Prostate gland (tissue), 2 donors: ENCODE measurements at regions not wholly inside any gene's neighbourhood (a gene's known extent, or its start where the extent isn't known, plus 50 kb on each side); places are given as distances from the start of the nearest gene placed in this dataset.

Experiments
- DNase-seq: peaks from one replicate; pipeline ENCODE4 v3.0.0-alpha.2; 2019; ENCODE audit warnings: low spot score
- H3K27ac ChIP-seq, 2 donors: fragments of 200-600 bp; sonication (generic); 2 replicates each; pipeline ENCODE4 v1.5.1; 2017 to 2019
- H3K27me3 ChIP-seq: fragments of 200-600 bp; sonication (generic); replicated peaks from 2 replicates; pipeline ENCODE4 v1.5.1; 2019; ENCODE audit not compliant: insufficient read depth
- H3K36me3 ChIP-seq, 2 donors: fragments of 200-600 bp; sonication (generic); 1 replicate in 1 of 2; 2 replicates in 1 of 2; pipeline versions ENCODE4 v1.5.1 to v1.8.1; 2017 to 2019
- H3K4me1 ChIP-seq: fragments of 200-600 bp; sonication (generic); replicated peaks from 2 replicates; pipeline ENCODE4 v1.5.1; 2019
- H3K4me3 ChIP-seq, 2 donors: fragments of 200-600 bp; sonication (generic); 2 replicates each; pipeline ENCODE4 v1.5.1; 2017 to 2019
- H3K9me3 ChIP-seq: fragments of 200-600 bp; sonication (generic); 2 replicates; pipeline ENCODE4 v1.5.1; 2017
- POLR2A ChIP-seq: fragments of 450-650 bp; IDR thresholded peaks from one replicate; pipeline ENCODE4 v1.6.1; 2016; ENCODE audit warnings: antibody characterized with exemption, mild to moderate bottlenecking
- POLR2AphosphoS5 ChIP-seq: sonication (generic); formaldehyde crosslinking; IDR thresholded peaks from one replicate; pipeline ENCODE4 v1.6.1; 2017; ENCODE audit warnings: antibody characterized with exemption
- WGBS: methylation state at CpG from one replicate; pipeline ENCODE4 v1.1.5; 2018; 5-methylcytosine and 5-hydroxymethylcytosine counted together
- intact Hi-C: fragments of 100-400 bp; cut with DNase I; formaldehyde crosslinking; loops from one replicate; pipeline ENCODE4 v1.14.2; 2022
- TF ChIP-seq, protein P1 (sequence below), 4 experiments: fragments of 200-600 bp in 2 of 4; fragments of 450-650 bp in 2 of 4; sonication (generic) in 2 of 4; IDR thresholded peaks; 1 replicate in 3 of 4; 2 replicates in 1 of 4; pipeline ENCODE4 v1.5.1; 2016 to 2019; ENCODE audit warnings: antibody characterized with exemption in 4 of 4, mild to moderate bottlenecking in 2 of 4, moderate library complexity in 2 of 4

GRCh38 chr13:85412448-85412847 is 386.8 kb downstream of the SLITRK6 start:
- Histone ChIP-seq H3K27me3 (no peaks in the 10 kb centered on the region), H3K9me3 (no peaks in the 10 kb centered on the region), H3K27ac (no peak overlapping the region), H3K4me3 (no peak overlapping the region), H3K4me1 (no peaks in the 10 kb centered on the region), H3K36me3 (no peaks in the 10 kb centered on the region)
- 100% methylated on average over 1 of the region's 1 CpG for WGBS
- DNase-seq: no peak
- intact Hi-C loops: no loop called here
- TF ChIP-seq POLR2AphosphoS5 (no peak), POLR2A (no peak)
- TF ChIP-seq, protein P1, sequence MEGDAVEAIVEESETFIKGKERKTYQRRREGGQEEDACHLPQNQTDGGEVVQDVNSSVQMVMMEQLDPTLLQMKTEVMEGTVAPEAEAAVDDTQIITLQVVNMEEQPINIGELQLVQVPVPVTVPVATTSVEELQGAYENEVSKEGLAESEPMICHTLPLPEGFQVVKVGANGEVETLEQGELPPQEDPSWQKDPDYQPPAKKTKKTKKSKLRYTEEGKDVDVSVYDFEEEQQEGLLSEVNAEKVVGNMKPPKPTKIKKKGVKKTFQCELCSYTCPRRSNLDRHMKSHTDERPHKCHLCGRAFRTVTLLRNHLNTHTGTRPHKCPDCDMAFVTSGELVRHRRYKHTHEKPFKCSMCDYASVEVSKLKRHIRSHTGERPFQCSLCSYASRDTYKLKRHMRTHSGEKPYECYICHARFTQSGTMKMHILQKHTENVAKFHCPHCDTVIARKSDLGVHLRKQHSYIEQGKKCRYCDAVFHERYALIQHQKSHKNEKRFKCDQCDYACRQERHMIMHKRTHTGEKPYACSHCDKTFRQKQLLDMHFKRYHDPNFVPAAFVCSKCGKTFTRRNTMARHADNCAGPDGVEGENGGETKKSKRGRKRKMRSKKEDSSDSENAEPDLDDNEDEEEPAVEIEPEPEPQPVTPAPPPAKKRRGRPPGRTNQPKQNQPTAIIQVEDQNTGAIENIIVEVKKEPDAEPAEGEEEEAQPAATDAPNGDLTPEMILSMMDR (IDR thresholded peaks at IDR 0.05): no peak

DNA sequence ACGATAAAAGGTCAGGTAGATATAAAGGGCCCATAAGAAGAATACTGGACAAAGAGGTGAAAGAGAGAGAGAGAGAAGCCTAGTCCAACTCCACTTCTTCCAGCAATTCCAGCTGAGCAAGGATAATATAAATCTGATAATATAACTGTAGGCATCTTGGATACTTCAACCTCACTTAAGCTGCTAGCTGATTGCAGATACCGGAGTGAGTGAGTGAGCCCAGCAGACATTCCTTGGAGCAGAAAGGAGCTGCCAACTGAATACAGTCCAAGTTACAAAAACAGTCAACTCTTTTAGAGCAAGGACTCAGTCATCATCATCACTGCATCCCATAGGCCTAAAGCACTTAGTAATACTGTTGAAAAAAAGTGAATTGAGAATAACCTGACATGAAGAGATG is 387.6 kb downstream of the SLITRK6 start:
- H3K4me1 ChIP-seq: no peaks in the 10 kb centered on the region
- TF ChIP-seq, protein P1 (IDR thresholded peaks at IDR 0.05): no peak
- TF ChIP-seq POLR2A: no peak
- TF ChIP-seq POLR2AphosphoS5: no peak
- no peak overlapping the region for H3K27ac ChIP-seq
- intact Hi-C loops: no loop called here
- no peaks in the 10 kb centered on the region for H3K9me3 ChIP-seq
- no peaks in the 10 kb centered on the region for H3K27me3 ChIP-seq
- 82% methylated on average over 2 of the region's 2 CpGs for WGBS
- H3K36me3 ChIP-seq: no peaks in the 10 kb centered on the region
- DNase-seq: no peak
- no peak overlapping the region for H3K4me3 ChIP-seq

DNA sequence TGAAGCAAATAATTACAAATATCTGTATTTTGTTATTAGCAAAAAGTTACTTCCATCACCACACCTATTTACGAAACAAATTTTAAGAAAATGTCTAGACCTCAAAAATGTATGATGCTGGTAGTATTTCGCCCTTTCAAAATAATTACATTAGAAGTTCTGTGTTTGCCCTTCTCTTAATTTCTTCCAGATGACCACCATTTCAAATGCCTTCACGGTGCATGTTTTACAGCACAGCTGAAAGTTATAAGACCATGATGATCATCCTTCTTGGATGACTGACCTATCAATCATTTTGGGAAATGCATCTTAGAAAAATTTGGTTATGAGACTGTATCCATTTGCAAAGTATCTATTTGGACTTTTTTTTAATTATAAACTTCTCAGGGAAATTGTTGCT is 390.8 kb downstream of the SLITRK6 start:
- Histone ChIP-seq H3K4me3 (no peak overlapping the region), H3K27ac (no peak overlapping the region), H3K27me3 (no peaks in the 10 kb centered on the region), H3K9me3 (no peaks in the 10 kb centered on the region), H3K36me3 (no peaks in the 10 kb centered on the region), H3K4me1 (no peaks in the 10 kb centered on the region)
- WGBS: 95% methylated on average over 3 of the region's 3 CpGs
- intact Hi-C loops: no loop called here
- no peak for DNase-seq
- TF ChIP-seq, protein P1 (IDR thresholded peaks at IDR 0.05): no peak
- TF ChIP-seq POLR2A (no peak), POLR2AphosphoS5 (no peak)

GRCh38 chr13:85406269-85406975 is 392.8 kb downstream of the SLITRK6 start:
- TF ChIP-seq POLR2A: no peak
- TF ChIP-seq, protein P1 (IDR thresholded peaks at IDR 0.05): no peak
- no peak overlapping the region for H3K27ac ChIP-seq
- H3K4me1 ChIP-seq: no peaks in the 10 kb centered on the region
- no peaks in the 10 kb centered on the region for H3K27me3 ChIP-seq
- 84% methylated on average over 5 of the region's 5 CpGs for WGBS
- no peak for DNase-seq
- no peaks in the 10 kb centered on the region for H3K9me3 ChIP-seq
- H3K36me3 ChIP-seq: no peaks in the 10 kb centered on the region
- intact Hi-C loops: no loop called here
- H3K4me3 ChIP-seq: no peak overlapping the region

DNA sequence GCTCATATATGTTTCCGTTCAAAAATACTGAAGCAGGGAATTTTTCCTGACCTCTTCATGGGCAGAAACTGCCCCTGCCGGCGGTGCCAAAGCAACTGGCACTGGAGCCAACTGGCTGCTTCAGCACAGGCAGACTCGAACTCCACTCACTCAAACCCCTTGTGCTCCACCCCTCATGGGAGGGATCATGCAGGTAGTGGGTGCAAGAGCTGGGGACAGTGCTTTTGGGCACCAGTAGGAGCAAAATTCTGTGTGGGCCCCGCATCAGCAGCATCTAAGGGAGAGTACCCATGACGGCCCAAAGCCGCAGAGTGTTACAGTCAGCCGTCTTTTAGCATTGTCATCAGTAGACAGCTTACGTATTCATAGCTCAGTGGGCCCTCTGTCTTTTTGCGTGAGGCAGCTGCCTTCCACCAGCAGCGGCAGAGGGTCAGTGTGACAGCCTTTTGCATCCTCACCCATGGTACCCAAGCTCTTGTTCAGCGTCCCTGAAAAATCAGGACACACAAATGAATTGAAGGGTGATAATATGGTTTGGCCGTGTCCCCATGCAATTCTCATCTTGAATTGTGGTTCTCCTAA is 393.8 kb downstream of the SLITRK6 start:
- Histone ChIP-seq H3K27me3 (no peaks in the 10 kb centered on the region), H3K9me3 (no peaks in the 10 kb centered on the region), H3K4me1 (no peaks in the 10 kb centered on the region), H3K4me3 (no peak overlapping the region), H3K27ac (no peak overlapping the region), H3K36me3 (no peaks in the 10 kb centered on the region)
- no peak for TF ChIP-seq POLR2AphosphoS5
- TF ChIP-seq POLR2A: no peak
- TF ChIP-seq, protein P1 (IDR thresholded peaks at IDR 0.05): no peak
- intact Hi-C loops: no loop called here
- no peak for DNase-seq
- WGBS: 93% methylated on average over 13 of the region's 13 CpGs
